ENCODE measurements at regions not wholly inside any gene's neighbourhood (a gene's known extent, or its start where the extent isn't known, plus 50 kb on each side); places are given as distances from the start of the nearest gene placed in this dataset.
"Not testable (repeated sequence)": the region's sequence is repeated elsewhere in the genome, so short reads cannot be mapped to it uniquely, and the experiment has no call there.

GRCh38 chrX:127572471-127572870 is 479.7 kb downstream of the ACTRT1 start:
- no peaks in the 10 kb centered on the region for H3K4me1 Mint-ChIP-seq
- H3K27ac Mint-ChIP-seq = no peak overlapping the region
- no peak for DNase-seq
- no peaks in the 10 kb centered on the region for H3K36me3 Mint-ChIP-seq
- H3K9me3 Mint-ChIP-seq = peaks cover 3 to 13% (median 7%) of the 10 kb centered on the region in 7 donors
- H3K27me3 Mint-ChIP-seq = no peaks in the 10 kb centered on the region
- ATAC-seq (ENCODE audit: low read depth in 2 of 2) = no peak
- no peak overlapping the region for H3K4me3 Mint-ChIP-seq

DNA sequence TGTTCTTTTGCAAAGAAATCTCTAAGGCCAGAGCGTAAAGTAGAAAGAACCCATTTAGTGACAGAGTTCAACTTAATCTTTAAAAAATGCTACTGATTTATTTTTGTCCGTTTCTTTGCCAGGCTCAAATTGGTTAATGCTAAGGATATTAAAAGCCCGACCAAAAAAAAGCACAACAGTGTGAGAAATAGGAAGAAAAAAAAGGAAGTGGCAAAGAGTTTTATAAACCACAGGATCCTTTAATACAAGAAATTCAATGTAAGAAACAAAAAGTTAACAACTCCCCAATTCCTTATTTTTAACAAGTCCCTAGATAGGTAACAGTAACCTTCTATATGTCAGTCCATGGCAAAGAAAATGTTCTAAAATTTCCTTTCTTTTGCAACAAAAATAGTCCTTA is 480.4 kb downstream of the ACTRT1 start:
- Mint-ChIP-seq H3K4me3 (no peak overlapping the region), H3K27ac (peak overlapping the region in 1 of 6 donors; percentile 5), H3K4me1 (no peaks in the 10 kb centered on the region), H3K9me3 (peaks cover 2 to 13% (median 5%) of the 10 kb centered on the region in 7 donors), H3K27me3 (no peaks in the 10 kb centered on the region), H3K36me3 (no peaks in the 10 kb centered on the region)
- DNase-seq = no peak
- no peak for ATAC-seq (ENCODE audit: low read depth in 2 of 2)

DNA sequence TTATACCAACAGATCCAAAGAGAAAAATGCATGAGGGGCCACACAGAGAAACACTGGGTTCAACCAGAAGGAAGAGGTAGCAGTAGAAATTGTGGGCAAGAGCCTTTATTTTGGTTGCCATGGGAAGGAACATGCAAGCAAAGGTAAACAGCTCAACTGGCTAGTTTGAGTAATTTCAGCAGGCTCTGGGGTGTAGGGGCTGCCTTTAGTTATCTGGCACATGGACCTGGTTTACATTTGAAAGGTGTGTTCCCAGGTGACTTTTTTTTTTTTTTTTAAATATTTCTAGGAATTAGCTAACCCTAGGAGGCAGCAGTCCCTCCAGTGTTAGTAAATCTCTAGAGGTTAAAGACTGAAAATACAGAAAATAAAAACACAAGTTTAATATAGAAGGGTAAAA is 481.9 kb downstream of the ACTRT1 start:
- H3K27me3 Mint-ChIP-seq = no peaks in the 10 kb centered on the region
- peaks cover 0 to 9% (median 0%) of the 10 kb centered on the region in 7 donors for H3K9me3 Mint-ChIP-seq
- DNase-seq = no peak
- H3K27ac Mint-ChIP-seq = no peak overlapping the region
- H3K4me1 Mint-ChIP-seq = no peaks in the 10 kb centered on the region
- H3K4me3 Mint-ChIP-seq = no peak overlapping the region
- no peaks in the 10 kb centered on the region for H3K36me3 Mint-ChIP-seq
- no peak for ATAC-seq (ENCODE audit: low read depth in 2 of 2)

GRCh38 chrX:127568691-127569090 is 483.5 kb downstream of the ACTRT1 start:
- Mint-ChIP-seq H3K4me1 (no peaks in the 10 kb centered on the region), H3K9me3 (peaks cover 0 to 4% (median 0%) of the 10 kb centered on the region in 7 donors), H3K27me3 (no peaks in the 10 kb centered on the region), H3K27ac (no peak overlapping the region), H3K4me3 (no peak overlapping the region), H3K36me3 (no peaks in the 10 kb centered on the region)
- ATAC-seq (ENCODE audit: low read depth in 2 of 2) (no peak), DNase-seq (no peak)

GRCh38 chrX:127558811-127559210 is 493.4 kb downstream of the ACTRT1 start:
- ATAC-seq (ENCODE audit: low read depth in 2 of 2) = no peak
- Mint-ChIP-seq H3K4me3 (no peak overlapping the region), H3K9me3 (peaks cover 2 to 17% (median 6%) of the 10 kb centered on the region in 7 donors), H3K4me1 (no peaks in the 10 kb centered on the region), H3K27me3 (no peaks in the 10 kb centered on the region), H3K27ac (no peak overlapping the region), H3K36me3 (no peaks in the 10 kb centered on the region)
- DNase-seq = no peak

DNA sequence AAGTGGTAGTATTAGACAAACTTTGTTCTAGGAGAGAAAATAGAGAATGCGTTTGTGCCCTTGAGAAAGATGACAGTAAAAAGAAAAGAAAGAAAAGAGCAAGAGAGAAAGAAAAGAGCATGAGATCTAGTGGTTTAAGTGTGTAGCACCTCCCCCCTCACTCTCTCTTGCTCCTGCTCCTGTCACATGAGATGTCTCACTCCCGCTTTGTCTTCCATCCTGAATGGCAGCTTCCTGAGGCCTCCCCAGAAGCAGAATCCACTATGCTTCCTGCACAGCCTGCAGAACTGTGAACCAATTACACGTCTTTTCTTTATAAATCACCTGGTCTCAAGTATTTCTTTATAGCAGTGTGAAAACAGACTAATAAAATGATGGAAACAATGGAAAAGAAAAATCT is 499.6 kb downstream of the ACTRT1 start:
- no peaks in the 10 kb centered on the region for H3K27me3 Mint-ChIP-seq
- peaks cover 0 to 8% (median 3%) of the 10 kb centered on the region in 7 donors for H3K9me3 Mint-ChIP-seq
- no peaks in the 10 kb centered on the region for H3K36me3 Mint-ChIP-seq
- no peak overlapping the region for H3K27ac Mint-ChIP-seq
- H3K4me1 Mint-ChIP-seq = no peaks in the 10 kb centered on the region
- DNase-seq = no peak
- ATAC-seq (ENCODE audit: low read depth in 2 of 2) = no peak
- no peak overlapping the region for H3K4me3 Mint-ChIP-seq

DNA sequence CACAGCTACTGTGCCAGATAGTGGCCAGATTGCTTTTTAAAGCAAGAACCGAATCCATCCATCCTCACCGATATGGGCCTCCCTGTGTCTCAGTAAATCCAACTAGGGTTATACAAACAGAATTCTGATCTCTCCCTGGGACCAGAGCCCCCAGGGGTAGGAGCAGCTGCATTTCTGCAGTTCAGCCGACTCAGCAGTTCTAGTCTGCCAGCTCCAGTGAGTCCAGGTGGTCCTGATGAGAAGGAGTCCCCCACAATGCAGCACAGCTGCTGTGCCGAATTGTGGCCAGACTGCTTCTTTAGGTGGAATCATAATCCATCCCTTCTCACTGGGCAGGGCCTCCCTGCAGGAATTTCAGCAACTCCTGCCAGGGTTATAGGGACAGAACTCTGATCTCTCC is 532.9 kb downstream of the ACTRT1 start:
- no peaks in the 10 kb centered on the region for H3K4me1 Mint-ChIP-seq
- no peak overlapping the region for H3K4me3 Mint-ChIP-seq
- no peaks in the 10 kb centered on the region for H3K27me3 Mint-ChIP-seq
- no peak overlapping the region for H3K27ac Mint-ChIP-seq
- DNase-seq (no peak), ATAC-seq (ENCODE audit: low read depth in 2 of 2) (no peak)
- H3K36me3 Mint-ChIP-seq = no peaks in the 10 kb centered on the region
- H3K9me3 Mint-ChIP-seq = peaks cover 3 to 18% (median 7%) of the 10 kb centered on the region in 7 donors

DNA sequence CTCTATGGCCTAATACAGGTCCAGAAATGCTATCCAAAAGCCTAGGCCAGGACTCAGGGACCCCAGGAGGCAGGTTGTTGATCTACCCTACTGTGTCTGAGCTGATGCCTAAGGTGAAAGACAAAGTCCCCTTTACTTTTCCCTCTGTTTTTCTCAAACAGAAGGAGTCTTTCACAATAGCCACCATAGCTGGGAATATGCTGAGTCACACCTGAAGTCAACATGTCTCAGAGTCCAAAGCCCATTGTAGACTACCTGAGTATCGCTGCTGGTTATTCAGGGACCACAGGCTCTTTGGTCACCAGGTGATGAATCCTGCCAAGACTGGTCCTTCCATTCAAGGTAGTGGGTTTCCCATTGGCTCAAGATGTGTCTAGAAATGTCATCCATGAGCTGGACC is 562.2 kb downstream of the ACTRT1 start:
- Mint-ChIP-seq H3K4me1 (no peaks in the 10 kb centered on the region), H3K9me3 (peaks cover 5 to 23% (median 13%) of the 10 kb centered on the region in 7 donors), H3K4me3 (peak overlapping the region in 1 of 8 donors; percentile 30), H3K36me3 (peaks cover 0 to 4% of the 10 kb centered on the region in 2 donors), H3K27me3 (no peaks in the 10 kb centered on the region), H3K27ac (peak overlapping the region in 1 of 6 donors; percentile 44)
- DNase-seq = no peak
- ATAC-seq (ENCODE audit: low read depth in 2 of 2) = no peak

- no peaks in the 10 kb centered on the region for H3K36me3 Mint-ChIP-seq
- no peaks in the 10 kb centered on the region for H3K27me3 Mint-ChIP-seq
- H3K4me3 Mint-ChIP-seq = no peak overlapping the region
- ATAC-seq (ENCODE audit: low read depth in 2 of 2) = no peak
- no peak overlapping the region for H3K27ac Mint-ChIP-seq
- H3K9me3 Mint-ChIP-seq = no peaks in the 10 kb centered on the region
- H3K4me1 Mint-ChIP-seq = no peaks in the 10 kb centered on the region
- DNase-seq = no peak
Observed at GRCh38 chrX:127466211-127466610, 586.0 kb downstream of the ACTRT1 start.

DNA sequence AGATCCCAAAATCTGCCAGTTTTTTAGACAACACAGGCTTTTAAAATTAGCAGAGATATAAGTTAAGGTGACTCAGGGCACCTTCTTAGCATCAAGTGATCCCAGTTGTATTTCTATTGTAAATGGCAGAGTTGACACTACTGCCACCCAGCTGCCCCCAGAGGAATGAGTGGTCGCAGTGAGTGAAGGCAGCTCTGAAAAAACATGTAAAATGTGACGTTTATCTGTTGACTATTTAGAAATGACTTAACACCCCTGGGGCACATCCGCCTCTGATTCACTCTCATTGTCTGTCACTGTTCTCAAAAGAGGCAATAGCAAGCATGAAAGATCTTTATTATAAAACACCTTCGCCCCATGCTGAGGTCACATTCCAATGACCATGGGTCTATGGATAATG is 592.4 kb downstream of the ACTRT1 start:
- ATAC-seq (ENCODE audit: low read depth in 2 of 2) (no peak), DNase-seq (no peak)
- no peaks in the 10 kb centered on the region for H3K27me3 Mint-ChIP-seq
- H3K4me3 Mint-ChIP-seq = no peak overlapping the region
- no peaks in the 10 kb centered on the region for H3K4me1 Mint-ChIP-seq
- H3K9me3 Mint-ChIP-seq = peaks cover 0 to 5% (median 0%) of the 10 kb centered on the region in 7 donors
- no peaks in the 10 kb centered on the region for H3K36me3 Mint-ChIP-seq
- H3K27ac Mint-ChIP-seq = no peak overlapping the region

DNA sequence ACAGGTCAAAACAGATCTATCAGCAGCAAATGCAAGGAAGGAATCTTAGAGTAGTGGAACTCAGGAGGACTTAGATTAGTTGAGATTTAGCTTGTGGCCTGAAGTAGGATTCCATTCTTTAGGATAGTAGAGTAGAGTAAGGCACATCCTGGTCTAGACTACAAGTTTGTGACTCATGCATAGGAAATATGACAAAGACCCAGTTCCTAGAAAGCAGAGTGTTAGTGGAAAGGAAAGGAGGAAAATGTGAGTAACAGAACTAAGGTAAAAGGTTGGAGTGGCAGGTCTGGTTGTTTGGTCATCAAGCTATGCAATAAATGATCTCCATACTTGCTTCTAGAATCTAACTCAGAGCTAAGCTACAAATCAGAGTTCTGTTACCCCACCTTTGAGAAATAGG is 595.0 kb downstream of the ACTRT1 start:
- DNase-seq = no peak

GRCh38 chrX:127439676-127440075 is 612.5 kb downstream of the ACTRT1 start:
- DNase-seq = no peak

More for the DNA sequence above, 595.0 kb downstream of the ACTRT1 start:
- Mint-ChIP-seq H3K4me1 (no peaks in the 10 kb centered on the region), H3K4me3 (no peak overlapping the region), H3K9me3 (peaks cover 0 to 5% (median 0%) of the 10 kb centered on the region in 7 donors), H3K36me3 (no peaks in the 10 kb centered on the region), H3K27me3 (no peaks in the 10 kb centered on the region), H3K27ac (no peak overlapping the region)
- ATAC-seq (ENCODE audit: low read depth in 2 of 2) = no peak

DNA sequence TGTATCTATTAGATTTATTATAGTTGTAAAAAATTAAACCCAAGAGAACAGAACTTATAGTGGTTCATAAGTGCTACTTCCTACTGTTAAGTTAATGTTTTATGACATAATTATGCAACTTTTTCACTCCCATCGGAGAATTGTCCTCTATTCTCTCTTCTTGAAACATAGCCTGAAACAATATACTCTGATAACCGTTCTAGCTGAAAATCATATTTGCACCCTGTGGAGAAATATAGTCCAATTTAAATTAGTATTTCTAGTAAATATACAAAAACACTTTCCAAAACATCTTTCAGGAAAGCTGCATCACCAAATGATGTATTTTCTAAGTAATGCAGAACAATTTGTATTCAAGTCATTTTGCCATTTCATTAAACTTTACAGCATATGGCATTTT is 586.4 kb downstream of the PRR32 start:
- DNase-seq (no peak), ATAC-seq (ENCODE audit: low read depth in 2 of 2) (no peak)
- H3K9me3 Mint-ChIP-seq = peaks cover 0 to 15% (median 7%) of the 10 kb centered on the region in 7 donors
- H3K4me3 Mint-ChIP-seq = no peak overlapping the region
- H3K27me3 Mint-ChIP-seq = no peaks in the 10 kb centered on the region
- no peaks in the 10 kb centered on the region for H3K4me1 Mint-ChIP-seq
- H3K27ac Mint-ChIP-seq = no peak overlapping the region
- no peaks in the 10 kb centered on the region for H3K36me3 Mint-ChIP-seq

More at GRCh38 chrX:127439676-127440075, 612.5 kb downstream of the ACTRT1 start:
- no peak for ATAC-seq (ENCODE audit: low read depth in 2 of 2)
- Mint-ChIP-seq H3K9me3 (peaks cover 0 to 8% (median 0%) of the 10 kb centered on the region in 7 donors), H3K27ac (no peak overlapping the region), H3K27me3 (no peaks in the 10 kb centered on the region), H3K4me1 (no peaks in the 10 kb centered on the region), H3K36me3 (no peaks in the 10 kb centered on the region), H3K4me3 (no peak overlapping the region)

DNA sequence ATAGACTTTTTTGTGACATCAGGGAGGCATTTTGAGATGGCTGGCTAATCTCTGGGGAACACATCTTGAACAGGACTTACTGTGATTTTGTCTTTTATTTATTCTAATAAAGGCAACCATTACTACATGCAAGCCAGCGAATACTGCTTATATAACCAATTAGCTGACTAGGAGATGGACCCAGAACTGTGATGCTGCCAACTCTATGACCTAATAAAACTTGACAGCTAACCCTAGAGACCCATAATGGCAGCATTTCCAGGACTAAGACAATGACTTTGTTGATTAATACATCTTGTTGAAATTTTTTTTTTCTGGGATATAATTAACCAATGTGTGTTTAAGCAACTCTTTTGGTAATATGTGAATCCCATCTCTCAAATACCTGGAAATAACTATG is 584.6 kb downstream of the PRR32 start:
- H3K4me1 Mint-ChIP-seq = no peaks in the 10 kb centered on the region
- peaks cover 0 to 17% (median 3%) of the 10 kb centered on the region in 7 donors for H3K9me3 Mint-ChIP-seq
- ATAC-seq (ENCODE audit: low read depth in 2 of 2) = no peak
- DNase-seq = no peak
- H3K4me3 Mint-ChIP-seq = no peak overlapping the region
- no peaks in the 10 kb centered on the region for H3K36me3 Mint-ChIP-seq
- no peaks in the 10 kb centered on the region for H3K27me3 Mint-ChIP-seq
- H3K27ac Mint-ChIP-seq = no peak overlapping the region

DNA sequence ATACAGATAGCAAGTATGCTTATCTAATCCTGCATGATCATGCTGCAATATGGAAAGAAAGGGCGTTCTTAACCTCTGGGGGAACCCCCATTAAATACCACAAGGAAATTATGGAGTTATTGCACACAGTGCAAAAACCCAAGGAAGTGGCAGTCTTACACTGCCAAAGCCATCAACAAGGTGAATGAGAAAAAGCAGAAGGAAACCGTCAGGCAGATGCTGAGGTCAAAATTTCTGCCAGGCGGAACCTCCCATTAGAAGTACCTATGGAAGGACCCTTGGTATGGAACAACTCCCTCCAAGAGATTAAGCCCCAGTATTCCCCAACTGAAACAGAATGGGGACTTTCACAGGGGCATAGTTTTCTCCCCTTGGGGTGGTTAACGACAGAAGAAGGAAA is 580.7 kb downstream of the PRR32 start:
- H3K36me3 Mint-ChIP-seq; H3K4me3 Mint-ChIP-seq; H3K27ac Mint-ChIP-seq; ATAC-seq (ENCODE audit: low read depth in 2 of 2); H3K4me1 Mint-ChIP-seq; DNase-seq; H3K27me3 Mint-ChIP-seq: not testable (repeated sequence)
- H3K9me3 Mint-ChIP-seq = peaks cover 0 to 33% (median 5%) of the 10 kb centered on the region in 7 donors

All from naive B cell (primary cell).